T1000 (cell line): ENCODE measurements at regions not wholly inside any gene's neighbourhood (a gene's known extent, or its start where the extent isn't known, plus 50 kb on each side); places are given as distances from the start of the nearest gene placed in this dataset.

ENCODE experiments used
- DNase-seq: peaks from one replicate; lab custom pipeline; 2025; ENCODE audit warnings: mixed read lengths; lab: John Stamatoyannopoulos, UW

- DNase-seq = no peak
These were observed 243.3 kb downstream of the FAM43A start for GRCh38 chr3:194928831-194929577.

- DNase-seq = no peak
These were observed 243.9 kb downstream of the FAM43A start for GRCh38 chr3:194929578-194929960.

GRCh38 chr3:194930377-194931204 is 244.9 kb downstream of the FAM43A start:
- DNase-seq = peak; percentile 10

DNA sequence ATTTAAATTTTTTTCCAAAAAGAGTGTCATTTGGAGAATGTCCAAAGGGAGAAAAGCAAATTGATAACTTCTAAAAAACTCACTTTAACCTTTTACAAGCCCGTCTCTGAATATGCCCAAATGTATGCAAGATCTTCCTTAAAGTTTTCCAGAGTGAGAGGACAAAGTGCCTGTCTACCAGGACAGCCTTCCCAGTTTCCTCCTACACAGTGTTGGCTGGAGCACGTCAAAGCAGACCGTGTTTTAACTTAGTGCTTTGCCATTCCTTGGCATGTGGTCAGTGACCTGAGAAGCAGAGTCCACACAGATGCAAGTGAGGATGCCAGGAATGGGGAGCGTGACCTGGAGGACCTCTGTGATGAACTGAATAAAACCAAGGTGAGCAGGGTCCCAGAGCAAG is 245.7 kb downstream of the FAM43A start:
- DNase-seq = no peak

DNA sequence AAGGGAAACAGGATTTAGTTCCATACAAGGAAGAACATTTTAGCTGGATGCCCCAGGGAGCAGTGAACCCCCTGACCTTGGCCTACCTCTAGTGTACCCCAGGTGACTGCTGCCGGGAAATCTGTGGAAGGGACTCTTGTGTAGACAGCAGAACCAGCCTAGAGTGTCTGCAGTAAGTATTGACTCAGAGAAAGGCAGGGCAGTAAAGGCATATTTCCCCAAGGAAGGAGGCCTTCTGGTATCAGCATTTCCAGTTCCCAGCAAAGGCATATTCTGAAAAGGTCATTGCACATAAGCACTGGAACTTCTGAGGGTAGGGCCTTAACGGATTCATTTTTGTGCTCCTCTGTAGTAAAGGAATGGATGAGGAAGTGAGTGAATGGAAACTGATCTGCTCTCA is 246.2 kb downstream of the FAM43A start:
- no peak for DNase-seq

GRCh38 chr3:194933465-194933864 is 247.8 kb downstream of the FAM43A start:
- no peak for DNase-seq

DNA sequence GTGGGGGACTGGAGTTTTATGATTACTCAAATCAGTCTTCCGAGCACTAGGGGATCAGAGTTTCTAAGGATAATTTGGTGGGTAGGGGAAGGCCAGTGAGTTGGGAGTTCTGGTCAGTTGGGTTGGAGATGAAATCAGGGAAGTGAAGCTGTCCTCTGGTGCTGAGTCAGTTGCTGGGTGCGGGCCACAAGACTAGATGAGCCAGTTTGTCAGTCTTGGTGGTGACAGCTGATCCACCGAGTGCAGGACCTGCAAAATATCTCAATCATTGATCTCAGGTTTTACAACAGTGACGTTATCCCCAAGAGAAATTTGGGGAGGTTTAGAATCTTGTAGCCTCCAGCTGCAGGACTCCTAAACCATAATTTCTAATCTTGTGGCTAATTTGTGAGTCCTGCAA is 249.4 kb downstream of the FAM43A start:
- no peak for DNase-seq

- no peak for DNase-seq
These were observed 250.2 kb downstream of the FAM43A start for GRCh38 chr3:194935632-194936470.

DNA sequence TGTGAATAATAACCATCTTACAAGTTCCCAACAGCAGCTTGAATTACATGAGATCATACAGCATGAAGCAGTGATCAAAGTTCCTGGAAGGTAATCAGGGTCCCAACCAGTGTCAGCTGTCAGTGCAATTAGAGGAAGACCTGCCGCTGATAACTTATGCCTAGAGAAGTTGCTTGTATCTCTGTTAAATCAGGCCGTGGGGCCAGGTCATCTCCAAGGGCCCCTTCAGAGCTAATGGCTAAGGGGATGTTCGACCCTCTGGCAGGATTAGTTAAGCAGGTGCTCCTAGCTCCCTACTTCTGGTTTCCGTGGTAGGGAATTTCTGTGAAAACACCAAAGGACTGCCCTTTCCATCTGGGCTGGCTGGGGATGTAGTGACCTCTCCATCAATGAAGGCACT is 251.0 kb downstream of the FAM43A start:
- DNase-seq = no peak

- no peak for DNase-seq
These were observed 251.5 kb downstream of the FAM43A start for GRCh38 chr3:194937144-194937543.

DNA sequence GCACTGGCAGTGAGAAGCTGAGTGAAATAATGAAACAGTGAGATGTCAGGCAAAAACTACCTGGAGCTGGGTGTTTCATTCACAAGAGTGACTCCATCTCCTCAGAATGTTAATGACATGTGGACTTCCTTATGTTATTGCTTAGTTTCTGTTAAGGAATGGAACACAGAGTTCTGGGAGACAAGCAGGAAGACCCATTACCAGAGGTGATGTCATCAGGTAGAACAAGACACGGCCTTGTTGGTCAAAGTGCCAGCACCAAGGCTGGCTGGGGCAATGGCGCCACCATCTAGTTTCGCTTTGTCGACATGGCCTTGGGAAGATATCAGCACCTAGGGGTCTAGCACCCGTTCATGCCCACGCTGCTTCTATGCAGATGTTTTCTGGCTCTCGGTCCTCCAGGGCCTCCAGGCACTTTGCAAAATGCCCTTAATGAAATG is 252.2 kb downstream of the FAM43A start:
- no peak for DNase-seq

GRCh38 chr3:194938845-194939531 is 253.3 kb downstream of the FAM43A start:
- DNase-seq = no peak

- no peak for DNase-seq
These were observed 253.8 kb downstream of the FAM43A start for GRCh38 chr3:194939532-194939909.

GRCh38 chr3:194939949-194940770 is 254.5 kb downstream of the FAM43A start:
- DNase-seq = no peak

DNA sequence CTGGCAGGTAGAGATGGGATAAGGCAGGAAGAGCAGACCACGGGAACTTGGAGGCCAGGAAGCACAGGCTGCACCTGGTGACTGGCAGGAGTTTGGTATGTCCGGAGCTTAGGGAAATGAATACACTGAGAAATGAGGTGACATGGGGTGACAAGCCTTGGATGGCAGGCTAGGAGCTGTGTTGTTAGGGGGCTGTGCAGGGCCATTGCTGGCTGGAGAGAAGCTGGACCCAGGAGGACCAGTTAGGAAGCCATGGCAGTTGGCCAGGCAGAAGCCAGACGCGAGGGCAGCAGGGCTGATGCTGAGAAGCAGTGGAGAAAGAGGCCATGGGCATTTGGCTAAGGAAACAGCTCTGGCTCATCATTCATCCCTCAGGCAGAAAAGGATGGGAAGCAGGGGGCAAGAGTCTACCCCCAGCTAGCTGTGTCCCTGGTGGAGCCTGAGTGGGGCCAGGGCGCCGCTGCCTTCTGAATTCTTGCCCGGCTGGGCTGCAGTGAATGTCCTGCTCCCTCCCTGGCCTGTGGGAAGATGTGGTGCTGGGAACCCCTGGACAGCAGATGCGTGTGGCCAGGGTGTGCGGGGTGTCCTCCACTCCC is 255.8 kb downstream of the FAM43A start:
- no peak for DNase-seq

GRCh38 chr3:194941956-194942511 is 256.4 kb downstream of the FAM43A start:
- no peak for DNase-seq

- no peak for DNase-seq
These were observed 258.8 kb downstream of the FAM43A start for GRCh38 chr3:194944526-194944925.

DNA sequence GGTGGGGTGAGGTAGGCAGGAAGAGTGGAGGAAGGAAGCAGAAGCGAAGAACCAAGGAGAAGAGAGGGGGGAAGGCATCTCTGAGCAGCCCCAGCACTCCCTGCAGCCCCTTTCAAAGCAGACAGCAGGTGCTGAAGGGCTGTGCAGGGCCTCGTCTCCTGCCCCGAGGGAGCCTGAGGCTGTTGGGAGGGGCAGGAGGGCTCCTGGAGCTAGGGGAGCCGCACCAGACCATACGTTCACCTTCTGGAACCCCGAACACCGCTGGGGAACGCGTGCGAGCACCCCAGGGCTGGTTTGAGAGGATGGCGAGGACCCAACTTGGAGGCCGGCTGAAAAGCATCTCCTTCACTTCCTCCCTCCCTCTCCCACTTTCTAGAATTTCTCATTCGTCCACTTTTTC is 259.8 kb downstream of the FAM43A start:
- DNase-seq = no peak

- DNase-seq = no peak
These were observed 260.4 kb downstream of the FAM43A start for GRCh38 chr3:194946091-194946490.

DNA sequence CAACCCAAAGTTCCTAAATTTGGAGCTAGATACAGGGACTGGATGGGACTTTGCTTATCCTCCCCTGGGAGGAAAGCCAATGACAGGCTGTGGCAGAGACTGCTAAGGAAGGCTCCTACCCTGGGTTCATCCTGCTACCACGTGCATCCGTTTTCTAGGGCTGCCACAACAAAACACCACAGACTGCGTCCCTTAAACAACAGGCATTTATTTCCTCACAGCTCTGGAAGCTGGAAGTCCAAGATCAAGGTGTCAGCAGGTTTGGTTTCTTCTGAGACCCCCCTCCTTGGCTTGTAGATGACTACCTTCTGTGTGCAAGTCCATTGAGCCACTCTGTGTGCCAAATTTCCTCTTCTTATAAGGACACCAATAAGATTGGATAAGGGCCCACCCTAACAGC is 263.9 kb downstream of the FAM43A start:
- DNase-seq = no peak
